HUES64 (cell line): ENCODE measurements at regions not wholly inside any gene's neighbourhood (a gene's known extent, or its start where the extent isn't known, plus 50 kb on each side); places are given as distances from the start of the nearest gene placed in this dataset.

Experiments used
- H3K27ac ChIP-seq: 2 replicates; pipeline ENCODE4 v1.7.0; 2013; ENCODE audit warnings: low read depth, low read length, inconsistent platforms
- H3K27me3 ChIP-seq: 2 replicates; pipeline ENCODE4 v1.6.1; 2013; ENCODE audit warnings: mild to moderate bottlenecking, low read length; ENCODE audit not compliant: insufficient read depth
- H3K36me3 ChIP-seq: 2 replicates; pipeline ENCODE4 v1.6.1; 2013; ENCODE audit warnings: mild to moderate bottlenecking, low read length; ENCODE audit not compliant: insufficient read depth
- H3K4me1 ChIP-seq: 2 replicates; pipeline ENCODE4 v1.6.1; 2013; ENCODE audit warnings: mild to moderate bottlenecking, low read length, moderate library complexity; ENCODE audit not compliant: insufficient read depth
- H3K4me3 ChIP-seq: 2 replicates; pipeline ENCODE4 v1.5.1; 2013; ENCODE audit warnings: mild to moderate bottlenecking, low read length, moderate library complexity
- H3K9ac ChIP-seq: 2 replicates; pipeline ENCODE4 v1.6.1; 2013; ENCODE audit warnings: mild to moderate bottlenecking, low read depth, low read length
- H3K9me3 ChIP-seq: 2 replicates; pipeline ENCODE4 v1.6.1; 2013; ENCODE audit warnings: low read depth, low read length; ENCODE audit not compliant: insufficient read depth
- WGBS: fragments of 150-250, 120-280 bp; methylation state at CpG from one replicate; pipeline ENCODE4 v1.1.7; 2013; ENCODE audit warnings: missing lambda C conversion rate; 5-methylcytosine and 5-hydroxymethylcytosine counted together

- Histone ChIP-seq H3K9ac (no peak overlapping the region), H3K4me1 (no peaks in the 10 kb centered on the region; the same call in 1 of the 2 replicates), H3K9me3 (no peaks in the 10 kb centered on the region), H3K27me3 (no peaks in the 10 kb centered on the region), H3K36me3 (no peaks in the 10 kb centered on the region), H3K27ac (no peak overlapping the region), H3K4me3 (no peak overlapping the region)
- 94% methylated on average over 13 of the region's 13 CpGs for WGBS
These were observed 631.6 kb downstream of the BRD1 start for GRCh38 chr22:49196046-49196511.

- Histone ChIP-seq H3K9me3 (no peaks in the 10 kb centered on the region), H3K27ac (no peak overlapping the region)
- WGBS = 89% methylated on average over 14 of the region's 14 CpGs
These were observed 632.0 kb downstream of the BRD1 start for GRCh38 chr22:49195636-49196035.

DNA sequence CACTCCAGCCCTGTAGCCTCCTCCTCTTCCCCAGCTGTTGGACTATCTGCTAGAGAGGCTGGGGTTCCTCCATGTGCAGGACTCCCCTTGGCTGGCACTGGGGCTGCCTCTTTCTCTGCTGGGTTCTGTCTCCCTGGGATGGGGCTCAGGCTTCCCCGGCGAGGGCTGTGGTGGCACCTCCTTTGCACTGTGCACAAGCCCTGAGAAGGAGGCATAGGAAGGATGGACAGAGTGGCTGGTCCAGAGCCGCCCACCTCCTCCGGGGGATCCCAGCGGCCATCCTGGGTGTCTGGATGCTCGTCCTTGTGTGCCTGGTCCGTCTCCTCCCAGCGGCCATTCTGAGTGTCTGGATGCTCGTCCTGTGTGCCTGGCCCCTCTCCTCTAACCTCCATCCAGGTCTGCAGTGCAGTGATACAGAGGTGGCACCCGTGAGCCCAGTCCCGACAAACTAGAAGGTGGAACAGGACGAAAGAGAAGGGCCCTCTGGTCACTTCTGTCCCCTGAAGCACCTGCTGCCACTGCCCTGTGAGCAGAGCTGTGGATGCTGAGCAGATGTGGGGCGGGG lies 633.7 kb downstream of the BRD1 start:
- Histone ChIP-seq H3K27ac (no peak overlapping the region), H3K4me1 (no peaks in the 10 kb centered on the region; the same call in 1 of the 2 replicates), H3K9ac (no peak overlapping the region), H3K4me3 (no peak overlapping the region), H3K36me3 (no peaks in the 10 kb centered on the region), H3K9me3 (no peaks in the 10 kb centered on the region), H3K27me3 (no peaks in the 10 kb centered on the region)
- 96% methylated on average over 13 of the region's 13 CpGs for WGBS

More at GRCh38 chr22:49195636-49196035, 632.0 kb downstream of the BRD1 start:
- Histone ChIP-seq H3K36me3 (no peaks in the 10 kb centered on the region), H3K4me1 (no peaks in the 10 kb centered on the region; the same call in 1 of the 2 replicates), H3K4me3 (no peak overlapping the region), H3K27me3 (no peaks in the 10 kb centered on the region), H3K9ac (no peak overlapping the region)

- Histone ChIP-seq H3K27me3 (no peaks in the 10 kb centered on the region), H3K36me3 (no peaks in the 10 kb centered on the region), H3K9me3 (no peaks in the 10 kb centered on the region), H3K4me1 (no peaks in the 10 kb centered on the region; the same call in 1 of the 2 replicates), H3K4me3 (no peak overlapping the region), H3K27ac (no peak overlapping the region), H3K9ac (no peak overlapping the region)
- 94% methylated on average over 14 of the region's 14 CpGs for WGBS
These were observed 634.3 kb downstream of the BRD1 start for GRCh38 chr22:49193348-49193747.

DNA sequence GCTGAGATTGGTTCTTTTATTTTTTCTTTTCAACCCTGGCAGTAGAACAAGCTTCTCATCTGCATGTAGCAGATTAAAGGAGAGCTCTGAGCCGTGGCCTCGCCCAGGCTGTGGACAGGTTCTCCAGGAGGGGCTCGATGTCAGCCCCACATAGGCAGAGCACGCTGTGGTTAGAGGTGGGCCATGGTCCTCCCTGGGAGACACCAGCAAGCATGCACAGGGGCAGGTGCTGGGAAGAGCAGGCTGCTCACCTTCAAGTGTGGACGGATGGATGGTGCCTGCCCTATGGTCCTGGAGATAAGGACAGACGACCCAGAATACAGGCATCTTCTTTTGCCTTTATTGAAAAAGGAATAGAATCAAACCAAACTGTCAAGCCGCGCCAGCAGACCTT lies 634.8 kb downstream of the BRD1 start:
- no peaks in the 10 kb centered on the region for H3K27me3 ChIP-seq
- H3K9ac ChIP-seq = no peak overlapping the region
- no peaks in the 10 kb centered on the region for H3K36me3 ChIP-seq
- no peak overlapping the region for H3K4me3 ChIP-seq
- H3K27ac ChIP-seq = no peak overlapping the region
- 92% methylated on average over 8 of the region's 8 CpGs for WGBS
- H3K9me3 ChIP-seq = no peaks in the 10 kb centered on the region
- no peaks in the 10 kb centered on the region; the same call in 1 of the 2 replicates for H3K4me1 ChIP-seq

DNA sequence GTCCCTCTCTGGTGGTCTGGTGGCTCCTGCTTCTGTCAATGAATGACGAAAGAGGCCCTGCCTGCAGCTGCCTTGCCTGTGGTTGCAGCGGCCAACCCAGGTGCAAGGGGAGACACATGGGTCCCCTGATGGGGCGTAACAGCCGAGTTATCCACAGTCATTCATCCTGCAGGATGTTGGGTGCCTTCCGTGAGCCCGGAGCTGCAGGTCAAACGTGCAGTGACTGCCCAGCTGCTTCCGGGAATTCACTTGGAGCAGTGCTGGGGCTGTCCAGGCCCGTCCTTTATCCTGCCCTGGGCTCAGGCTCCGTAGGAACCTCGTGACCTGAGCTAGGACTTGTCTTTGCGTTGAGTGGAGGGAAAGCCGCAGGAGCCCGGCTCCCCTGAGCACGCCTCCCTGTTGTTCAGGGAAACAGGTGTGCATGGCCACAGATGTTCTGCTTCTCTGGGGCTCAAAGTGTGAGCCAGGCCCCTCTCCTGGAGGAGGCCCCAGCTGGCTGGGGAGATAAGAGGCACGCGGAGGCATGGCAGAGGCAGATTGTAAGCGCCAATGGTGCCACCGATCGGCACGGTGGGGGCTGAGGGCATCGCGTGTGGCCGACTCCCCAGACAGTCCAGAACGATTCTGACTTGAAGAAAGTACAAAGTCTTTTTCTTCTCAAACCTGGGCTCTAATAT lies 635.4 kb downstream of the BRD1 start:
- no peak overlapping the region for H3K9ac ChIP-seq
- H3K4me1 ChIP-seq = no peaks in the 10 kb centered on the region; the same call in 1 of the 2 replicates
- H3K4me3 ChIP-seq = no peak overlapping the region
- H3K36me3 ChIP-seq = no peaks in the 10 kb centered on the region
- WGBS = 96% methylated on average over 25 of the region's 25 CpGs
- no peak overlapping the region for H3K27ac ChIP-seq
- H3K27me3 ChIP-seq = no peaks in the 10 kb centered on the region
- no peaks in the 10 kb centered on the region for H3K9me3 ChIP-seq

DNA sequence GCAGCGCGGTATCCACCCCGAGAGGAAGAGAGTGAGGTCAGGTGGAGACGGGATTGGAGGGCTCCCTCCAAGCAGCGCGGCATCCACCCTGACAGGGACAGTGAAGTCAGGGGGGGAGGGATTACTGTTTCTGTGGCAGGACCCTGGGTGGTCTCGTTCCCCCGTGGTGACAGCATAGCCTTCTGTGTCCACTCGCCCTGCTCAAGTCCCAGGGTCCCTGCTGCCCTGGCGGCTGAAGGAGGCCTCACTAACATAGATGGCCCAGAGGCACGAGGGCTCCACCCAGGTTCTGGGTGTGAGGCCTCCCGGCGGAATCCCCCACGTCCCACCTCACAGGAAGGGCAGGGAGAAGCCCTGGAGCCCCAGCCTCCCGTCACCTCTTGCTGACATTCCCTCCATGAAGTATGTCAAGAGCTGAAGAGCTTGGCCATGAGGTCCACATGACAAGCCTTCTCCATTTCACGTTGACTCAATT lies 636.1 kb downstream of the BRD1 start:
- Histone ChIP-seq H3K27me3 (no peaks in the 10 kb centered on the region), H3K27ac (no peak overlapping the region)
- 93% methylated on average over 16 of the region's 16 CpGs for WGBS

GRCh38 chr22:49190816-49191505 lies 636.7 kb downstream of the BRD1 start:
- no peak overlapping the region for H3K9ac ChIP-seq
- no peak overlapping the region for H3K4me3 ChIP-seq
- no peaks in the 10 kb centered on the region for H3K36me3 ChIP-seq
- H3K27me3 ChIP-seq = no peaks in the 10 kb centered on the region
- H3K27ac ChIP-seq = no peak overlapping the region
- H3K4me1 ChIP-seq = no peaks in the 10 kb centered on the region
- 95% methylated on average over 24 of the region's 24 CpGs for WGBS
- no peaks in the 10 kb centered on the region for H3K9me3 ChIP-seq

More for the DNA sequence above, 636.1 kb downstream of the BRD1 start:
- Histone ChIP-seq H3K4me1 (no peaks in the 10 kb centered on the region), H3K9ac (no peak overlapping the region), H3K9me3 (no peaks in the 10 kb centered on the region), H3K4me3 (no peak overlapping the region), H3K36me3 (no peaks in the 10 kb centered on the region)

DNA sequence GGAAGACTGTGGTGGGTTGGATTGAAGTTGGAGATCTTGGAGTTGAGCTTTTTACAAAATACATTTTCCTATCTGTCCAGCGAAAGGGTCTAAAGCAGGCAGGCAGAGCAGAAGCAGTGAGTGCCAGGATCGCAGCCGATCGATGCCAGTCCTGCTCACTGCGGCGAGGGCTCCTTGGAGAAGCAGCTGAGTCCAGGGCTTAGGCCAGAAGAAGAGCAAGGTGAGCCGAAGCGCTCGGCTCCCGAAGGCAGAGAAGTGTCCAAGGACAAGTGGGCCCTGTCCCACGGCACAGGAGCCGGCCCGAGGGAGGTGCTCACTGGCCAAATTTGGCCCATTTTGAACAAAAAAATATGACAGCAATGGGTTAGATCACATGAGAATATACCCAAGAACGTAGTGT lies 637.8 kb downstream of the BRD1 start:
- no peak overlapping the region for H3K9ac ChIP-seq
- H3K36me3 ChIP-seq = no peaks in the 10 kb centered on the region
- no peaks in the 10 kb centered on the region for H3K9me3 ChIP-seq
- H3K27me3 ChIP-seq = no peaks in the 10 kb centered on the region
- no peaks in the 10 kb centered on the region for H3K4me1 ChIP-seq
- no peak overlapping the region for H3K4me3 ChIP-seq
- 95% methylated on average over 14 of the region's 14 CpGs for WGBS
- no peak overlapping the region for H3K27ac ChIP-seq

DNA sequence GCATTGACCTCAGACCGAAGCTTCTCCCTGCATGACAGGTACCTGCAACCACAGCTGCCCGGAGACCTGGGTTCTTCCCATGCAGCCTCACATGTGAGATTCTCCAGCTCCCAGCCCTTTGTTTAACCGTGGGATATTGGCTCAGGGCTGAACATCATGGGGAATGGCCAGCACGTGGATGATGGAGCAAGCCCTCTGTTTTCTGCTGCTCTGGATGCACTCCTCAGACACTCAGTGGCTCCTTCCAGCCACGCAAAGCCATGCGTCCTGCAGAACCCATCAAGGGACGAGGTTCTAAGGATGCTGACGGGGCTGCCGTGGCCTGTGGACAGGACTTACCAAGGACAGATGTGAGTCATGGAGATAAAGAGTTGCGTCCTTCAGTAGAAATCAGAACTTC lies 639.1 kb downstream of the BRD1 start:
- H3K4me3 ChIP-seq = no peak overlapping the region
- 94% methylated on average over 10 of the region's 10 CpGs for WGBS

GRCh38 chr22:49188091-49188490 lies 639.6 kb downstream of the BRD1 start:
- no peak overlapping the region for H3K9ac ChIP-seq
- no peaks in the 10 kb centered on the region for H3K36me3 ChIP-seq
- no peak overlapping the region for H3K4me3 ChIP-seq
- H3K4me1 ChIP-seq = no peaks in the 10 kb centered on the region
- H3K27me3 ChIP-seq = no peaks in the 10 kb centered on the region
- no peaks in the 10 kb centered on the region for H3K9me3 ChIP-seq
- H3K27ac ChIP-seq = no peak overlapping the region
- WGBS = 86% methylated on average over 8 of the region's 8 CpGs

More for the DNA sequence above, 639.1 kb downstream of the BRD1 start:
- Histone ChIP-seq H3K9me3 (no peaks in the 10 kb centered on the region), H3K27me3 (no peaks in the 10 kb centered on the region), H3K9ac (no peak overlapping the region), H3K27ac (no peak overlapping the region), H3K36me3 (no peaks in the 10 kb centered on the region), H3K4me1 (no peaks in the 10 kb centered on the region)
